ENCODE measurements at regions not wholly inside any gene's neighbourhood (a gene's known extent, or its start where the extent isn't known, plus 50 kb on each side); places are given as distances from the start of the nearest gene placed in this dataset.

DNA sequence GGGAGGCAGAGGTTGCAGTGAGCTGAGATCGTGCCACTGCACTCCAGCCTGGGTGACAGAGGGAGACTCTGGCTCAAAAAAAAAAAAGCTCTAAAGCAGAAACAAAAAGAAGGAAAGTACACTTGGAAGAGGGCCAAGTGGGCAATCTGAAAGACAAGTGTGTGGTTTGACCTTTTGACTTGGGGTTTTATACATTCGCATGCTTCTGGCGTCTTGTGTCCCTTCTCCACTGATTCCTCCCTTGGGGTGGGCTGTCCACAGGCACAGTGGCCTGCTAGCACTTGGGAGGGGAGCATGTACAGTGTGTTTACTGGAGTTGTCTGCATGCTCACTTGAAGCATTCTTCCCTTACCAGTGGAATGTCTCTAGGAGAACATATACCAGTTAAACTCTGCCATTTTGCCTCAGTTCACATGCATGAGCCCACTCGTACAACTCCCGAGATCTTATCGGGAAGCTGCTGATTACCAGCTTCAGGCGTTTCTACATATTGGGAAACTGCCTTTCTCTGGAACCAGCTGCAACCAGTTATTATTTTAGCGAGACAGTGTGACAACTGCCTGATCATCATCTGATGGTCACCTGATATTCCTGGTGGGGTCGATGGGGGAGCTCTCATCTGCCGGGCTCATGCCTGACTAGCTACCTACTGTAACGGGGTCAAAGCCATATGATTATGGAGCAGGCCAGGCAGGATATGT, 113.5 kb upstream of the ZNF678 start:
- peak; percentile 86 for DNase-seq

GRCh38 chr1:227449051-227449450, 114.3 kb upstream of the ZNF678 start:
- peak; percentile 15 for DNase-seq

DNA sequence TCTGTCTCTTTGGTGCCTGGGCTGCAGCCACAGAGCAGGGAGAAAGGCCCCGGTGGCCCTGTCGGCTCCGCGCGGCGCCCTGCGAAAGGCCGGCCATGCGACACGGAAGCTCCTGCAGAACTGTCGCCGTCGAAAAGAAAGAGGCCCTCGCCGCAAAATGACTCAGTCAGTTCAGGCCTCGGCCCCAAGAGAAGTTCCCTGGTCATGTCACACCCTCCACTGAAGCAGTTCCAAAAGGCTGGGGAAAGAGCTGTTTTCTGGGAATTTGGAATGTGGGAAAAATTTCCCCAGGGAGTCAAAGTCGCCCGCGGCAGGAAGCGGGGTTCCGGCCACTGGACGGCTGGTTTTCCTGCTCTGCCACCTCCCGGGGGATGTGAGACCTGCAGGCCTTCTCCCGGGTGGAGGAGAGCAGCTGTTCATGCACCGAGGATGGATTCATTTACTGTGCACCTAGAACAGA, 115.8 kb upstream of the ZNF678 start:
- DNase-seq: no peak

DNA sequence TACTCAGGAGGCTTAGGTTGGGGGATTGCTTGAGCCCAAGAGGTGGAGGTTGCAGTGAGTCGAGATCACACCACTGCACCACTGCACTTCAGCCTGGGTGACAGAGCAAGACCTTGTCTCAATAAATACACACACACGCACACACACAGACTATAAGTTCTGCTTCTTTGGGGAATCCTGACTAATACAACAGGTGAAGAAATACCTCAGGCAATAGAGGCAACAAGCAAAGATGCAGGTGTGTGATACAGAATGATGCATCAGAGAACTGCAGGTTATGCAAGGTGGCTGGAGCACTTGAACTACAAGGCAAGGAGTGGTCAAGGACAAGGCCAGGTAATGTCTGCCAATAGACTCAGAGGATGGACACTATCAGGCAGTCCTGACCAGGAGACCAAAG, 117.6 kb upstream of the ZNF678 start:
- DNase-seq: no peak

GRCh38 chr1:227445092-227445674, 118.2 kb upstream of the ZNF678 start:
- DNase-seq: no peak

DNA sequence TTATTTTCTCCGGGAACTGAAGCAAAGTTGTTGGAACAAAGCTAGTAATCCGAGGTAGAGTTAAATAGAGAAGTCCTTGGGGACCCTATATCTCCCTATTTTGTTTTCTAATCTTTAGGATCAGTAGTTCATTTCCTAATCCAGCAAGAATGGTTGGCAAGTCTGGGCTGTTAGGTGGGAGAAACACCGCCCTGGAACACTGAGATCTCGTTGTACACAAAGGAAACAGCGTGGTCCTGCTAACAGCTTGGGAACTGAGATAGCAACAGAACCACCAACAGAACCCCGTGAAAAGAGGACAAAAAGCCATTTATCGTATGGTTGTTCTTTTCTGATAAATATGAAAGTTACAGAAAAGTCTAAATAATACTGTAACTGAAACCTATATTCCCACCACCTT, 121.9 kb upstream of the CDC42BPA start:
- no peak for DNase-seq

- peak; percentile 17 for DNase-seq
These were observed 119.3 kb upstream of the CDC42BPA start for GRCh38 chr1:227437495-227438008.

GRCh38 chr1:227434808-227435444, 116.6 kb upstream of the CDC42BPA start:
- DNase-seq: no peak

DNA sequence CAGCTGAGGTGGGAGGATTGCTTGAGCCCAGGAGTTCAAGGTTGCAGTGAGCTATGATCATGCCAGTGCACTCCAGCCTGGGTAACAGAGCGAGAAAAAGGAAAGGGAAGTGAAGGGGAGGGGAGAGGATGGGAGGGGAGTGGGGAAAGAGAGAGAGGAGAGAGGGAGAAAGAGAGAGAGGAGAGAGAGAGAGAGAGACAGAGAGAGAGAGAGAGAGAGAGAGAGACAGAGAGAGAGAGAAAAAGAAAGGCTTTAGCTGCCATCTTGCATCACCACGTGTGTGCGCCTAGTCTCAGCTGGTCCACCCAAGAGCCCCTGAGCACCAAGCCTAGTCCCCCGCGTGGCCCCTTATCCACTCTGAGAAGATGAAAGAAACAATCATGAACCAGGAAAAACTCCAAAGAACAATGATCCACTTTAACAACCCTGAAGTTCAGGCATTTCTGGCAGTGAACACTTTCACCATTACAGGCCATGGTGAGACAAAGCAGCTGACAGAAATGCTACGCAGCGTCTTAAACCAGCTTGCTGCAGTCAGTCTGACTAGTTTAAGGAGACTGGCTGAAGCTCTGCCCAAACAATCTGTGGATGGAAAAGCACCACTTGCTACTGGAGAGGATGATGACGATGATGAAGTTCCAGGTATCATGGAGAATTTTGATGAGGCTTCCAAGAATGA, 115.5 kb upstream of the CDC42BPA start:
- DNase-seq: no peak

DNA sequence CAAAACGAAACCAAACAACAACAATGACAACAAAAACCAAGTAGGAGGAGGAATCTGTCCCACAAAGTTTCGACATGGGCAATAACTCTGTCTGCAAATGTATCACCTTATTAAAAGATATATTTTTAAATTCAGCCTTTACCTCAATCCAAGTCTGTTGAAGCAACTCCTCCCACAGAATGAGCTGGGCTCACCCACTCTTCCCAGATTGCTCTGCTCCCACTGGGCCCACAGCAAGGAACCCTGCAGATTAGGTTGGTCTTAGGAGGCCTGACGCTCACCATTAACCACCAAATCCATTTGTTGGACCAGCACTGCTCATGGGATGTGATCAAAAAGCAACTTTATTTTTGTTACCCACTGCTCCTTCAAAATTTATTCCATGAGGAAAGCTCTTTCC, 114.7 kb upstream of the CDC42BPA start:
- DNase-seq: no peak

DNA sequence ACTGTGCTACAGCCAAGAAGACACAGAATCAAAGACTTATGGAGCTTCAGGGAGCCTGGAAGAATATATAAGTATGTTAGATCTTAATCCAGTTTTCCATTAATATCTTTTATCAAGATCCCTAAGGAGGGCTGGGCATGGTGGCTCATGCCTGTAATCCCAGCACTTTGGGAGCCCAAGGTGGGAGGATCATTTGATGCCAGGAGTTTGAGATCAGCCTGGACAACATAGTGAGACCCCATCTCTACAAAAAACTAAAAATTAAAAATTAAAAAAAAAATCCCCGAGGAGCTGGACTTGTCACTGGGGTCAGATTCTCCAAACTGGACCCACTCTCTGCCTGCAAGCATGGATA, 113.9 kb upstream of the CDC42BPA start:
- no peak for DNase-seq

- DNase-seq: no peak
These were observed 111.4 kb upstream of the CDC42BPA start for GRCh38 chr1:227429447-227430359.

DNA sequence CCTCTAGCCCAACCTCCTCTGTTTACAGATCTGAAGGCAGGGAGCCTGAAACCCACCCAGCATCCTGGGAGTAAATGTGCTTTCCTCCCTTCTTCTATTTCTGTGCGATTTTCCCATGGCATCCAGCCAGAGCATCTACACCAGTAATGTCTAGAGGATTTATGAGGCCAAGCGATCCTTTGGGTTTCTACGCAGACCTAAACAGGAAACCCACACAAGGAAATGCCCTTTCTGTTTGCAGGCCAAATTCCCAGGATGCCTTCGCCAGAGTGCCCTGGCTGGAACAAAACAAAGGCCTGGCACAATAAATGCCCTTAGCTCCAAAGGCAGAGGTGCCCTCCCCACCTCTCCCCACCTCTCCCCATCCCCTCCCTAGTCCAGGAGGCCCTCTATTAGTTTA, 110.5 kb upstream of the CDC42BPA start:
- no peak for DNase-seq

GRCh38 chr1:227427411-227427810, 109.1 kb upstream of the CDC42BPA start:
- DNase-seq: no peak

DNA sequence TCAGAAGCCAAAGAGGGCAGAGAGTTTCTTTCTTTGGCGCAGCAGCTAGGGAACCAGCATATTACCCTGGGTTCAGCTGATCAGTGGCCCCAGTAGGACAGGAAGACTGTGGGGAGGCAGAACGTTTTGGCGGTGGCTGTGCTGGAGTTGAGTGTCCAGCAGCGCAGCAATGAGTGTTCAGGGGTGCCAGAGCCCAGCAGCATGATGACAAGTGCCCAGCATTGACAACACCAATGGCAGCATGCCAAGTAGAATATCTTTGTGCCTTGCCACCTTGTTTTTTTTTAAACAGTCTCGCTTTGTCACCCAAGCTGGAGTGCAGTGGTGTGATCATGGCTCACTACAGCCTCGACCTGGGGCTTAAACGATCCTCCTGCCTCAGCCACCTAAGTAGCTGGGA, 106.7 kb upstream of the CDC42BPA start:
- DNase-seq: no peak

GRCh38 chr1:227424159-227424680, 105.9 kb upstream of the CDC42BPA start:
- DNase-seq: no peak

DNA sequence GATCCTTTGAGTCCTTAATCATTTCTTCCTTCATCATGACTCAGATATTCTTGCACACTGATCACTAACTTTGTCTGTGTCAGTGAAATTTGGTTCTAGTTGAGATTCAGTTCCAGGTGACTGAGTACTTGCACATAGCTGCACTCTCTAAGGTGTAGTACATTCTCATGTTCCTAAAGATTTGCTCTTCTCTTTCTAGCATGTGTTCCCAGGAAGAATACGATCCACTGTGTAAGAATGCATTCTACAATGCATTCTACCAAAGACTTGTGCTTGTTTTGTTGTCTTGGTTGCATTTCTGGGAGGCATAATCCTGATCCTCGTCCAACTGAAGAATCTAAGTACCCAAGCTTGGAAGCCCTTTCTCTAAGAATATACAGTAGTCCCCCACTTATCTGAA, 104.3 kb upstream of the CDC42BPA start:
- DNase-seq: no peak

DNA sequence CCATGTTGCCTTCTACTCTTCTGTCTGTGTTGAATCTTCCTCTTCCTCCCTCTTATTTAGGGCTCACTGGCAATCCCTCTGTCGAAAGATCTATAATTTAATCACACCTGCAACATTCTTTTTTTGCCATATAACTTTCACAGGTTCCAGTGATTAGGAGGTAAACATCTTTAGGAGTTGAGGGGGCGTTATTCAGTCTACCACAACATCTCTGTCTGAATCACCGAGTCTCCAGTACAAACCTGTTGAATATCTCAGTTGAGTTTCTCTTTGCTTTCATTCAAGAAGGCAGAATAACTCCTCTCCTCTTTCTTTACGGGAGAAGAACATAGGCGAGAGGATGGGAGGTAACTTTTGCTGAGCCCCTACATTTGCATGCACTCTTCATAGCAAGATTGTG, 101.9 kb upstream of the CDC42BPA start:
- no peak for DNase-seq

DNA sequence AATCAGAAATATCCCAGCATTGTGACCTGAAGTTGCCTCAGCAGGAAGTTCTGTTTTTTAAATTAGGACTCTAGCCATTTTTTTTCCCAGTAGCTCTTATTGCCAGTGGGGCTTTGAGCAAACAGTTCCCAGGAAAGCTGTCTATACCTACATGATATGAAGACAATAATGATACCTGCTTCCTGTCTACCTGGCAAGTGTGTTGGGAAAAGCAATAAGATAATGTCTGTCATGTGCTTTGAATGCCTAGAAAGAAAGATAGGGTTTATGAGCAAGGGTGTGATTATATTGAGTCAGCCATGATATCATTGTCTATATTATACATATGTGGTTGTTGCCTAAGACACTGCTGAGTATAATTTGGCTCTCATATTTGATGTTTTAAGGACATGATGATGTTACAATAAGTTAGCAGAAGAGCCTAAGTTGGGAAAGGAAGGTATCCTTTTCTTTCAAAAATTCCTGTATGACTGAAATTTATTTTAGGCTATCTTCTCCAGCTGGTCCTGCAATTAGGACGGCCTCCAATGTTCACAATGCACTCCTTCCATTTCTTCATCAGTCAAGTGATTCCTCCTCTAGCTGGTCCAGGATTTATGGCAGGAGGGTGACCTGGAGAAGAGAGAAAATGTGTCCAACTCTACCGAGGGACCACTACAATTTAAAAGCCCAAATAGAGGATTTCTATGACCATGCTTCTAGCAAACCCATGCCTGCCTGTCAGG, 99.6 kb upstream of the CDC42BPA start:
- no peak for DNase-seq

- DNase-seq: no peak
These were observed 98.0 kb upstream of the CDC42BPA start for GRCh38 chr1:227416156-227416830.

Data from MV-4-11 (cell line).